GM12892 (cell line): ENCODE measurements at regions not wholly inside any gene's neighbourhood (a gene's known extent, or its start where the extent isn't known, plus 50 kb on each side); places are given as distances from the start of the nearest gene placed in this dataset.

Source experiments
- POLR2A ChIP-seq: IDR thresholded peaks from 2 replicates; pipeline ENCODE4 v1.6.1; 2011; ENCODE audit warnings: low read depth, low read length, control low read depth
- POLR2AphosphoS5 ChIP-seq: IDR thresholded peaks from 2 replicates; pipeline ENCODE4 v1.6.1; 2011; ENCODE audit warnings: low read depth, low read length, control low read depth
- TAF1 ChIP-seq: IDR thresholded peaks from 2 replicates; pipeline ENCODE4 v1.6.1; 2011; ENCODE audit warnings: low read depth, mild to moderate bottlenecking, control low read depth, low read length, borderline replicate concordance

GRCh38 chr7:113657603-113658002 lies 261.2 kb downstream of the PPP1R3A start:
- no peak for TF ChIP-seq POLR2AphosphoS5
- no peak for TF ChIP-seq POLR2A
- TF ChIP-seq TAF1: no peak
